Neural cell (in vitro differentiated cells): ENCODE measurements at regions not wholly inside any gene's neighbourhood (a gene's known extent, or its start where the extent isn't known, plus 50 kb on each side); places are given as distances from the start of the nearest gene placed in this dataset.

ENCODE experiments used
- H2AFZ ChIP-seq: fragments of 200-600, 300-800 bp; sonication (generic), shearing (Covaris generic); 2 replicates; pipeline ENCODE4 v1.6.0; 2014; ENCODE audit warnings: low read depth, mild to moderate bottlenecking, antibody characterized with exemption, low read length, moderate library complexity
- H3F3A ChIP-seq: fragments of 200-600 bp; shearing (Covaris generic); 2 replicates; pipeline ENCODE4 v1.6.1; 2016; ENCODE audit warnings: mild to moderate bottlenecking, moderate library complexity, mixed read lengths, antibody characterized with exemption, low read length; ENCODE audit not compliant: insufficient read depth, poor library complexity, severe bottlenecking
- H3K27ac ChIP-seq: fragments of 200-600, 300-800 bp; sonication (generic), shearing (Covaris generic); 2 replicates; pipeline ENCODE4 v1.5.1; 2014; ENCODE audit warnings: mild to moderate bottlenecking, low read length, moderate library complexity
- H3K27me3 ChIP-seq: fragments of 300-800, 200-600 bp; sonication (generic), shearing (Covaris generic); 2 replicates; pipeline ENCODE4 v1.6.0; 2014; ENCODE audit warnings: mild to moderate bottlenecking, low read depth, low read length, moderate library complexity; ENCODE audit not compliant: insufficient read depth
- H3K36me3 ChIP-seq: fragments of 300-800, 200-600 bp; sonication (generic), shearing (Covaris generic); 2 replicates; pipeline ENCODE4 v1.5.1; 2014; ENCODE audit warnings: mild to moderate bottlenecking, antibody characterized with exemption, low read length, moderate library complexity; ENCODE audit not compliant: insufficient read depth
- H3K4me2 ChIP-seq: fragments of 300-800, 200-600 bp; sonication (generic), shearing (Covaris generic); 2 replicates; pipeline ENCODE4 v1.6.0; 2014; ENCODE audit warnings: mild to moderate bottlenecking, low read length
- H3K4me3 ChIP-seq: fragments of 300-800, 200-600 bp; sonication (generic), shearing (Covaris generic); 2 replicates; pipeline ENCODE4 v1.5.1; 2014; ENCODE audit warnings: mild to moderate bottlenecking, low read length, moderate library complexity
- H3K79me2 ChIP-seq: fragments of 200-600 bp; shearing (Covaris generic); replicated peaks from 2 replicates; pipeline ENCODE4 v1.6.0; 2014; ENCODE audit warnings: mild to moderate bottlenecking, low read length, moderate library complexity; ENCODE audit not compliant: insufficient read depth
- H3K9ac ChIP-seq: fragments of 300-800, 200-600 bp; sonication (generic), shearing (Covaris generic); 2 replicates; pipeline ENCODE4 v1.6.1; 2016; ENCODE audit warnings: mild to moderate bottlenecking, low read length, mixed read lengths
- H3K9me2 ChIP-seq: fragments of 200-600 bp; shearing (Covaris generic); 2 replicates; pipeline ENCODE4 v1.6.1; 2016; ENCODE audit warnings: mild to moderate bottlenecking, low read length, mixed read lengths; ENCODE audit not compliant: insufficient read depth
- H3K9me3 ChIP-seq: fragments of 200-600, 300-800 bp; sonication (generic), shearing (Covaris generic); 2 replicates; pipeline ENCODE4 v1.6.1; 2016; ENCODE audit warnings: mild to moderate bottlenecking, mixed run types, low read length, moderate library complexity, mixed read lengths
- H4K20me1 ChIP-seq: fragments of 200-600 bp; shearing (Covaris generic); 2 replicates; pipeline ENCODE4 v1.6.1; 2016; ENCODE audit warnings: mild to moderate bottlenecking, mixed run types; ENCODE audit not compliant: insufficient read depth
- EP300 ChIP-seq: fragments of 450-650 bp; conservative IDR thresholded peaks from 2 replicates; pipeline ENCODE4 v1.6.1; 2014; ENCODE audit warnings: antibody characterized with exemption, mild to moderate bottlenecking, moderate library complexity; ENCODE audit not compliant: poor library complexity, severe bottlenecking
- EZH2 ChIP-seq: fragments of 200-600, 300-800 bp; shearing (Covaris generic), sonication (generic); IDR thresholded peaks from 2 replicates; pipeline ENCODE4 v1.6.1; 2014; ENCODE audit warnings: antibody characterized with exemption, low read length, borderline replicate concordance, mild to moderate bottlenecking; ENCODE audit not compliant: insufficient read depth, poor library complexity, severe bottlenecking
- MXI1 ChIP-seq: fragments of 450-650 bp; conservative IDR thresholded peaks from 2 replicates; pipeline ENCODE4 v1.6.1; 2014; ENCODE audit warnings: antibody characterized with exemption, mild to moderate bottlenecking; ENCODE audit not compliant: poor library complexity, severe bottlenecking
- POLR2AphosphoS5 ChIP-seq: IDR thresholded peaks from 2 replicates; pipeline ENCODE4 v1.6.1; 2012
- RAD21 ChIP-seq: fragments of 450-650 bp; conservative IDR thresholded peaks from 2 replicates; pipeline ENCODE4 v1.6.1; 2014; ENCODE audit warnings: antibody characterized with exemption, mild to moderate bottlenecking, moderate library complexity
- SMC3 ChIP-seq: fragments of 450-650 bp; conservative IDR thresholded peaks from 2 replicates; pipeline ENCODE4 v1.6.1; 2014; ENCODE audit warnings: antibody characterized with exemption, mild to moderate bottlenecking, moderate library complexity; ENCODE audit not compliant: poor library complexity
- TAF1 ChIP-seq: IDR thresholded peaks from 2 replicates; pipeline ENCODE4 v1.6.1; 2012; ENCODE audit warnings: low read depth
- TF ChIP-seq, protein P1 (sequence below): fragments of 450-650 bp; IDR thresholded peaks from 2 replicates; pipeline ENCODE4 v1.5.1; 2014; ENCODE audit warnings: antibody characterized with exemption, mild to moderate bottlenecking, moderate library complexity; ENCODE audit not compliant: poor library complexity, severe bottlenecking
- TF ChIP-seq, protein P2 (sequence below): IDR thresholded peaks from 2 replicates; pipeline ENCODE4 v1.6.1; 2012; ENCODE audit warnings: borderline replicate concordance

DNA sequence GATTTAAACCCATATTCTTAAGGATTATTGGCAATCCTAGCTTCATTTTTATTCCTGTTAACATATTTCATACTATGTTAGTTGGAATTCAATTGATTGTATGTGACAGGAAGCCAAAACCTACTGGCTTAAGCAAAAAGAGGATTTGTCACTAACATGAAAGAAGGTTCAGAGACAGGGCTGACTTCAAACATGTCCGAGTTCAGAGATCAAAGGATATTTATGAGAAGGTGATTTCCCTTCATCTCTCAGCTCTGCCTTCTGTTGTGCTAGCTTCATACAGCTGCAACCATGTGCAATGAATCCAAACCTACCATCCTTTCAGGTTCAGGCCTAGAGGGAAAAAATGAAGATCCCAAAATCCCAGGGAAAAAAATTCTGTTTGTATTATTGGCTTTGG, 349.7 kb downstream of the ATP23 start:
- Histone ChIP-seq H3K27me3 (no peaks in the 10 kb centered on the region), H3K4me3 (no peak overlapping the region), H3K9ac (no peak overlapping the region), H3K9me2 (no peaks in the 10 kb centered on the region), H3K36me3 (no peaks in the 10 kb centered on the region), H4K20me1 (no peaks in the 10 kb centered on the region), H3F3A (no peaks in the 10 kb centered on the region), H2AFZ (no peak overlapping the region), H3K9me3 (no peaks in the 10 kb centered on the region), H3K4me2 (no peak overlapping the region), H3K27ac (no peak overlapping the region), H3K79me2 (no peaks in the 10 kb centered on the region)
- TF ChIP-seq, protein P1, sequence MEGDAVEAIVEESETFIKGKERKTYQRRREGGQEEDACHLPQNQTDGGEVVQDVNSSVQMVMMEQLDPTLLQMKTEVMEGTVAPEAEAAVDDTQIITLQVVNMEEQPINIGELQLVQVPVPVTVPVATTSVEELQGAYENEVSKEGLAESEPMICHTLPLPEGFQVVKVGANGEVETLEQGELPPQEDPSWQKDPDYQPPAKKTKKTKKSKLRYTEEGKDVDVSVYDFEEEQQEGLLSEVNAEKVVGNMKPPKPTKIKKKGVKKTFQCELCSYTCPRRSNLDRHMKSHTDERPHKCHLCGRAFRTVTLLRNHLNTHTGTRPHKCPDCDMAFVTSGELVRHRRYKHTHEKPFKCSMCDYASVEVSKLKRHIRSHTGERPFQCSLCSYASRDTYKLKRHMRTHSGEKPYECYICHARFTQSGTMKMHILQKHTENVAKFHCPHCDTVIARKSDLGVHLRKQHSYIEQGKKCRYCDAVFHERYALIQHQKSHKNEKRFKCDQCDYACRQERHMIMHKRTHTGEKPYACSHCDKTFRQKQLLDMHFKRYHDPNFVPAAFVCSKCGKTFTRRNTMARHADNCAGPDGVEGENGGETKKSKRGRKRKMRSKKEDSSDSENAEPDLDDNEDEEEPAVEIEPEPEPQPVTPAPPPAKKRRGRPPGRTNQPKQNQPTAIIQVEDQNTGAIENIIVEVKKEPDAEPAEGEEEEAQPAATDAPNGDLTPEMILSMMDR = no peak
- TF ChIP-seq TAF1 (no peak), POLR2AphosphoS5 (no peak), RAD21 (no peak), EP300 (no peak), SMC3 (no peak), EZH2 (no peak)
- TF ChIP-seq, protein P2, sequence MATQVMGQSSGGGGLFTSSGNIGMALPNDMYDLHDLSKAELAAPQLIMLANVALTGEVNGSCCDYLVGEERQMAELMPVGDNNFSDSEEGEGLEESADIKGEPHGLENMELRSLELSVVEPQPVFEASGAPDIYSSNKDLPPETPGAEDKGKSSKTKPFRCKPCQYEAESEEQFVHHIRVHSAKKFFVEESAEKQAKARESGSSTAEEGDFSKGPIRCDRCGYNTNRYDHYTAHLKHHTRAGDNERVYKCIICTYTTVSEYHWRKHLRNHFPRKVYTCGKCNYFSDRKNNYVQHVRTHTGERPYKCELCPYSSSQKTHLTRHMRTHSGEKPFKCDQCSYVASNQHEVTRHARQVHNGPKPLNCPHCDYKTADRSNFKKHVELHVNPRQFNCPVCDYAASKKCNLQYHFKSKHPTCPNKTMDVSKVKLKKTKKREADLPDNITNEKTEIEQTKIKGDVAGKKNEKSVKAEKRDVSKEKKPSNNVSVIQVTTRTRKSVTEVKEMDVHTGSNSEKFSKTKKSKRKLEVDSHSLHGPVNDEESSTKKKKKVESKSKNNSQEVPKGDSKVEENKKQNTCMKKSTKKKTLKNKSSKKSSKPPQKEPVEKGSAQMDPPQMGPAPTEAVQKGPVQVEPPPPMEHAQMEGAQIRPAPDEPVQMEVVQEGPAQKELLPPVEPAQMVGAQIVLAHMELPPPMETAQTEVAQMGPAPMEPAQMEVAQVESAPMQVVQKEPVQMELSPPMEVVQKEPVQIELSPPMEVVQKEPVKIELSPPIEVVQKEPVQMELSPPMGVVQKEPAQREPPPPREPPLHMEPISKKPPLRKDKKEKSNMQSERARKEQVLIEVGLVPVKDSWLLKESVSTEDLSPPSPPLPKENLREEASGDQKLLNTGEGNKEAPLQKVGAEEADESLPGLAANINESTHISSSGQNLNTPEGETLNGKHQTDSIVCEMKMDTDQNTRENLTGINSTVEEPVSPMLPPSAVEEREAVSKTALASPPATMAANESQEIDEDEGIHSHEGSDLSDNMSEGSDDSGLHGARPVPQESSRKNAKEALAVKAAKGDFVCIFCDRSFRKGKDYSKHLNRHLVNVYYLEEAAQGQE = no peak

DNA sequence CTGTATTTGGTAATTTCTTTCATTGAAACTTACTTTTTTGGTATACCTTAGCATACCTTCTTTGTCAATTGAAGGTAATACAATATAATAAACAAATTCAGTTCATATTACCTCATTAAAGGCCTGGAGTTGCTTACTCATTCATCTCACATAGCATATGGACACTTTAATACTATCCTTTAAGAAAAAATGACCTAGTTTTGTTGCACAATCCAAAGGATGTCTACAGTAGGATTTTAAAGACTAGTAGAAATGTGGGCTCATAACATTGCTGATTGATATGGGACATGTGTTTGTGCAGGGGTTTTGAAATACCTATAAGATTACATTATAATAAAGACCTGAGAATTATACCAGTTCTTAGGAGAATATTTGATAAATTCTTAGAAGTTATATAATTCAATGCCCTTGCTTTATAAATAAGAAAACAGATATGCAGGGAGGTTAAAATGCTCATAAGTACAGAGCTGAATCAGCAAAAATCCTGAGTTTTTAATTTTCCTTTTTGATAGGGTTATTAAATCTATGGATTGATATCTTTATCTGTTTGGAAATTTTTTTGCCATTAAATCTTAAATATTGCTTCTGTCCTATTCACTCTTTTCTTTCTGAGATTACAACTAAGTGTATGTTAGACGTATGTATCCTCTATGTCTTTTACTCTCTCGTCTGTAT, 352.1 kb downstream of the ATP23 start:
- no peaks in the 10 kb centered on the region for H3K27me3 ChIP-seq
- no peaks in the 10 kb centered on the region for H3K79me2 ChIP-seq
- no peaks in the 10 kb centered on the region for H3K9me2 ChIP-seq

More for the DNA sequence above, 352.1 kb downstream of the ATP23 start:
- Histone ChIP-seq H4K20me1 (no peaks in the 10 kb centered on the region), H3K9ac (no peak overlapping the region), H2AFZ (no peak overlapping the region), H3K27ac (no peak overlapping the region), H3F3A (no peaks in the 10 kb centered on the region), H3K4me2 (no peak overlapping the region), H3K9me3 (no peaks in the 10 kb centered on the region), H3K4me3 (no peak overlapping the region), H3K36me3 (no peaks in the 10 kb centered on the region)
- no peak for TF ChIP-seq POLR2AphosphoS5
- TF ChIP-seq EP300 = no peak
- no peak for TF ChIP-seq MXI1
- no peak for TF ChIP-seq RAD21
- TF ChIP-seq, protein P2 = no peak
- TF ChIP-seq SMC3 = no peak
